CD4-positive, alpha-beta T cell (primary cell): ENCODE measurements at regions not wholly inside any gene's neighbourhood (a gene's known extent, or its start where the extent isn't known, plus 50 kb on each side); places are given as distances from the start of the nearest gene placed in this dataset.

Source experiments
- ATAC-seq: fragments of 200-7000 bp; cut with Tn5 transposase; one replicate; pipeline ENCODE4 v1.10.0; 2022; ENCODE audit warnings: mild to moderate bottlenecking; ENCODE audit not compliant: poor library complexity
- CTCF ChIA-PET: fragments of 350-600 bp; sonication (Branson Sonifier 250); formaldehyde crosslinking; loops from one replicate; lab custom pipeline; 2021; ENCODE audit warnings: antibody characterized with exemption, inconsistent platforms; lab: Charles Lee
- POLR2A ChIA-PET: fragments of 350-600 bp; sonication (Branson Sonifier 250); formaldehyde crosslinking; loops from one replicate; lab custom pipeline; 2021; ENCODE audit warnings: antibody characterized with exemption, inconsistent platforms; lab: Charles Lee
- DNase-seq, 14 experiments: peaks; one replicate each; pipeline ENCODE4 v3.0.0-alpha.2; 2013 to 2020; ENCODE audit warnings: mixed read lengths in 2 of 14
- H3K27ac ChIP-seq, 2 donors: one replicate each; pipeline versions ENCODE4 v1.5.1 to v1.7.0; 2013; ENCODE audit warnings: low read length in 2 of 2, low read depth in 1 of 2, mild to moderate bottlenecking in 1 of 2
- H3K27me3 ChIP-seq, 2 experiments: 1 replicate in 1 of 2; 2 replicates in 1 of 2; pipeline versions ENCODE4 v1.6.1 to v1.7.0; 2013; ENCODE audit warnings: low read length in 2 of 2, control low read depth in 1 of 2, mild to moderate bottlenecking in 1 of 2, moderate library complexity in 1 of 2; ENCODE audit not compliant: insufficient read depth in 2 of 2, control insufficient read depth in 1 of 2
- H3K36me3 ChIP-seq: one replicate; pipeline ENCODE4 v1.6.1; 2013; ENCODE audit warnings: low read length, control low read depth; ENCODE audit not compliant: insufficient read depth
- H3K4me1 ChIP-seq: one replicate; pipeline ENCODE4 v1.6.1; 2013; ENCODE audit warnings: low read length, control low read depth; ENCODE audit not compliant: insufficient read depth
- H3K4me3 ChIP-seq: one replicate; pipeline ENCODE4 v1.5.1; 2013; ENCODE audit warnings: mild to moderate bottlenecking, low read length, moderate library complexity
- H3K9me3 ChIP-seq, 2 experiments: 1 replicate in 1 of 2; 2 replicates in 1 of 2; pipeline versions ENCODE4 v1.6.1 to v1.7.0; 2013; ENCODE audit warnings: low read length in 2 of 2, mild to moderate bottlenecking in 2 of 2, control low read depth in 1 of 2, moderate library complexity in 1 of 2; ENCODE audit not compliant: control insufficient read depth in 1 of 2, insufficient read depth in 1 of 2
- H3K27ac Mint-ChIP-seq: one replicate; pipeline ENCODE4 v1.8.0; 2020; ENCODE audit warnings: mixed read lengths
- H3K27me3 Mint-ChIP-seq: one replicate; pipeline ENCODE4 v1.8.0; 2021; ENCODE audit warnings: mixed read lengths
- H3K36me3 Mint-ChIP-seq: one replicate; pipeline ENCODE4 v1.8.0; 2021; ENCODE audit warnings: low read depth, mixed read lengths
- H3K4me1 Mint-ChIP-seq: one replicate; pipeline ENCODE4 v1.8.0; 2021; ENCODE audit warnings: low read depth, mixed read lengths
- H3K4me3 Mint-ChIP-seq: one replicate; pipeline ENCODE4 v1.8.0; 2020; ENCODE audit warnings: mild to moderate bottlenecking, mixed read lengths
- H3K9me3 Mint-ChIP-seq: one replicate; pipeline ENCODE4 v1.8.0; 2020; ENCODE audit warnings: mixed read lengths
- CTCF ChIP-seq: fragments of 200-600 bp; IDR thresholded peaks from one replicate; pipeline ENCODE4 v1.8.0; 2022; ENCODE audit warnings: antibody characterized with exemption, mild to moderate bottlenecking
- intact Hi-C, 2 experiments: fragments of 100-400 bp; cut with DNase I in 1 of 2; cut with micrococcal nuclease in 1 of 2; formaldehyde crosslinking; loops; one replicate each; pipeline versions ENCODE4 v1.15.1 to v1.9.0; 2023 to 2025; cut with DNase I, micrococcal nuclease

DNA sequence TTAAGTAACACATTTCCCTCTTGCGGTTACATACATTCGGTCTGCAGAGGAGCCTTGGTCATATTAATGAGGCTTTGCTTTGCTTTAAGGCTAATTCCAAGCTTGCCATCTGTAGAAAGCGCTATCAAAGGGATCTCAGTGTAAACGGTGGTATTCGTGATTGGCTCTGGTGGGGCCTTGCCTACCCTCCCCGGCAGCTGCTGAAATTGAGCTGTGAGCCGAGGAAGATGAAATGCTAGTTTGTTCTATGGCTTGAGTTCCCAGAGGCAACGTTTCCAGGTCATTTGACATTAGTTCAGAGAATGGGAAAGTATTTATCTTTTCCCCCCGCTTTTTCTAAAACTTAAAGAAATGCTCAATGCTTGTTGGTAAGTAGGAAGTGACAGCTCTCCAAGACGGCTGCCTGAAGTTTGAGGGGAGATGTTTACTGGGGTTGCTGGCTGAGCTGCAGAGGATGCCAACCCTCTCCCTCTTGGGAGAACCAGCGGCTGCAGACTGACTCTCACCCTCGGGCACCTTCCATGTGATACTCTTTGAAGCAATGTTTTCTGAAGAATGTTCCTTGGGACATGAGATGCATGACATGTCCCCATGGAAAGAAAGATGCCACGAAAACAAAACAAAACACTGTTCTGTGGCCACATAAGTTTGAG, 458.7 kb upstream of the EEF2KMT start:
- intact Hi-C loops: no loop called here
- no peak for TF ChIP-seq CTCF
- CTCF ChIA-PET: no interaction called here

DNA sequence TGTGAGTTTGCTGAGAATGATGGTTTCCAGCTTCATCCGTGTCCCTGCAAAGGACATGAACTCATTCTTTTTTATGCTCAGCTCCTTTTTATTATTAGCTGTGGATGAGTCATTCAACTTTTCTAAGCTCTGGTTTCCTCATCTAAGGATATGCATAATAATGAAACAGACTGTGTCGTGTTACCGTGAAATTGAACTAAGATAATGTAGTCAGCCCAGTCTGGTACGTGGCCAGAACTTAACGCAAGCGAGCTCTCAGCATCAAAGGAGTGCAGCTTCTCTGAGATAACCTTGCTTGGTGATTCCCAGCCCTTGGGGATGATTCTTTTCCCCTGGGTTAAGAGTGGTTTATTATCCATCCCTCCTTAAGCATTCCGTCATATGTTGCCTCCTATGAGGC, 454.3 kb upstream of the EEF2KMT start:
- no peak overlapping the region for H3K27ac Mint-ChIP-seq
- no peak for TF ChIP-seq CTCF
- Histone ChIP-seq H3K4me1 (no peaks in the 10 kb centered on the region), H3K9me3 (peaks cover 4 to 7% of the 10 kb centered on the region in 2 experiments), H3K27me3 (peaks cover 0 to 3% of the 10 kb centered on the region in 2 experiments), H3K36me3 (no peaks in the 10 kb centered on the region), H3K27ac (no peak overlapping the region), H3K4me3 (no peak overlapping the region)
- ATAC-seq: no peak
- H3K27me3 Mint-ChIP-seq: no peaks in the 10 kb centered on the region
- ChIA-PET POLR2A (no interaction called here), CTCF (no interaction called here)
- no peak overlapping the region for H3K4me3 Mint-ChIP-seq
- intact Hi-C loops: no loop called here
- no peaks in the 10 kb centered on the region for H3K4me1 Mint-ChIP-seq
- peaks cover 4% of the 10 kb centered on the region for H3K9me3 Mint-ChIP-seq
- H3K36me3 Mint-ChIP-seq: no peaks in the 10 kb centered on the region
- no peak for DNase-seq

More for the DNA sequence above, 458.7 kb upstream of the EEF2KMT start:
- H3K4me3 Mint-ChIP-seq: no peak overlapping the region
- H3K4me1 Mint-ChIP-seq: no peaks in the 10 kb centered on the region
- POLR2A ChIA-PET: no interaction called here
- DNase-seq: no peak
- Histone ChIP-seq H3K9me3 (peaks cover 4 to 15% of the 10 kb centered on the region in 2 experiments), H3K4me1 (no peaks in the 10 kb centered on the region), H3K27me3 (peaks cover 0 to 3% of the 10 kb centered on the region in 2 experiments), H3K27ac (no peak overlapping the region), H3K4me3 (no peak overlapping the region), H3K36me3 (no peaks in the 10 kb centered on the region)
- H3K36me3 Mint-ChIP-seq: no peaks in the 10 kb centered on the region
- H3K27me3 Mint-ChIP-seq: no peaks in the 10 kb centered on the region
- no peak overlapping the region for H3K27ac Mint-ChIP-seq
- ATAC-seq: no peak
- peaks cover 7% of the 10 kb centered on the region for H3K9me3 Mint-ChIP-seq

DNA sequence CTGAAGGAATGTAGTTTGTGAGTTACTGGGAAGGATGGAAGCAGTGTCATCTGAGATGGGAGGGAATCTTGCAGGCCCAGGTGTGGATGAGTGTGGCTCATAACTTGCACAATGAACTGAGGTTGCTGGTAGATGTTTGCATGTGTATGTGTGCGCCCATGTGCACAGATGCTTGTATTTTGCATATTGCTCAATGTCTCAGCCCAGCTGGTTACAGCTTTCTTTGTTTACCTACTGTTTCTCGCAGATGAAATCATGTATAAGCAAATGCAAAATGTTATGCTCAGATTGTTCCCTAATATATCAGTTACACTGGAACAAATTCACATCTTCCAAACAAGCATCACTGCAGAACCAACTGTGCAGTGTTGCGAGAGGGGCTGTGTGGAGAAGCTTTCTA, 452.2 kb upstream of the EEF2KMT start:
- H3K27ac Mint-ChIP-seq: no peak overlapping the region
- CTCF ChIA-PET: no interaction called here

More for the DNA sequence above, 452.2 kb upstream of the EEF2KMT start:
- intact Hi-C loops: no loop called here
- peaks cover 0 to 4% of the 10 kb centered on the region in 2 experiments for H3K9me3 ChIP-seq
- peaks cover 4% of the 10 kb centered on the region for H3K9me3 Mint-ChIP-seq
- H3K4me3 ChIP-seq: no peak overlapping the region
- no peak overlapping the region for H3K4me3 Mint-ChIP-seq
- no peaks in the 10 kb centered on the region for H3K36me3 Mint-ChIP-seq
- POLR2A ChIA-PET: no interaction called here
- H3K4me1 Mint-ChIP-seq: no peaks in the 10 kb centered on the region
- no peaks in the 10 kb centered on the region for H3K27me3 Mint-ChIP-seq
- no peak overlapping the region for H3K27ac ChIP-seq
- no peaks in the 10 kb centered on the region for H3K27me3 ChIP-seq
- TF ChIP-seq CTCF: no peak
- no peaks in the 10 kb centered on the region for H3K36me3 ChIP-seq
- ATAC-seq: no peak
- no peaks in the 10 kb centered on the region for H3K4me1 ChIP-seq
- DNase-seq: no peak
